ENCODE measurements at regions not wholly inside any gene's neighbourhood (a gene's known extent, or its start where the extent isn't known, plus 50 kb on each side); places are given as distances from the start of the nearest gene placed in this dataset.

DNA sequence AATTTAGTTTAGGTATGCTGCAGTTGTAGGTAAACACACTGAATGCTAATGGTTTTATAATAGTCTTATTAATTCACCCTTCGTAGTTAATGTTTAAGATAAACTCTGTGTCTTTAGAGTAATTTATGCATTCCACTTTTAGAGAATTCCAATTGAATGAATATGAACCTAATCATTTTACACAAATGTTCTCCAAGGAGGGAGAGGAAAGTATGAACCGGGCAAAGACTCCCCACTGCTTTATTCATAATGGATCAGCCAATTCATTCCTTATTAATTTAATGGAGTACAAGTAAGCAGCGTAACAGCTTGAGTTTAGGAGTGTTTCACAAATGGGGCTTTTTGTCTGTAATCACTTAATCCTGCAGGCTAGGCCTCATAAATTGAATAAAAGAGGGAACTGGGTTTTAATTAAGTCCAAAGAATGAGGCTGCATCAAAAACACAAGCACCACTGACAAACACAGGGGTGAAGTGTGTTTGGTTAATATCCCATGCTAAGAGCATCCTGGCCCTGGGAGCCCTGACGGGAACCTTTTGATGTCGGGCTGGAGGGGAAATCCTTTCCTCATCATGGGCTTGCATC, 375.7 kb upstream of the DYNLRB2 start:
- WGBS (ENCODE audit: extremely low coverage, insufficient read length, low lambda C conversion rate) = no CpG with 5 or more reads among the region's 5 CpGs
- Histone ChIP-seq H3K9ac (ENCODE audit: extremely low read depth, insufficient read length, low read length) (no peak overlapping the region), H3T11ph (ENCODE audit: low read length) (no peak overlapping the region), H3K4me2 (ENCODE audit: insufficient read depth, insufficient read length, low read length) (no peak overlapping the region), H4K20me1 (ENCODE audit: control insufficient read depth, insufficient read depth, insufficient read length) (no peaks in the 10 kb centered on the region), H3K23me2 (ENCODE audit: insufficient read length, low read depth, low read length, poor library complexity, severe bottlenecking) (no peaks in the 10 kb centered on the region), H3K14ac (ENCODE audit: insufficient read depth, low read length) (no peak overlapping the region), H4K8ac (replicated peaks; ENCODE audit: insufficient read length, low read depth, low read length) (no peak overlapping the region), H3K56ac (ENCODE audit: insufficient read length, low read depth, low read length) (no peak overlapping the region), H2BK12ac (ENCODE audit: insufficient read length, low read depth, low read length) (no peak overlapping the region), H3K27ac (ENCODE audit: insufficient read length, low read depth, low read length) (no peak overlapping the region), H2AK5ac (ENCODE audit: insufficient read length, low read length) (no peak overlapping the region), H3K9me3 (ENCODE audit: control insufficient read depth, low read depth, low read length) (no peaks in the 10 kb centered on the region), H3K4ac (ENCODE audit: low read depth, low read length) (no peak overlapping the region), H2BK120ac (ENCODE audit: low read depth, low read length, poor library complexity, severe bottlenecking) (no peak overlapping the region), H3K79me2 (ENCODE audit: insufficient read depth, low read length) (no peaks in the 10 kb centered on the region), H3K18ac (ENCODE audit: insufficient read length, low read depth, low read length) (no peak overlapping the region), H3K4me1 (ENCODE audit: insufficient read depth, low read length) (no peaks in the 10 kb centered on the region), H4K91ac (ENCODE audit: insufficient read length, low read depth, low read length) (no peak overlapping the region), H3K23ac (ENCODE audit: insufficient read length, low read depth, low read length) (no peak overlapping the region), H2AFZ (ENCODE audit: low read length) (no peak overlapping the region), H3K27me3 (ENCODE audit: insufficient read depth, low read length) (no peaks in the 10 kb centered on the region), H3K79me1 (ENCODE audit: insufficient read depth, low read depth, low read length, poor library complexity, severe bottlenecking) (no peaks in the 10 kb centered on the region), H2BK5ac (ENCODE audit: insufficient read length, low read length) (no peak overlapping the region), H2BK15ac (ENCODE audit: low read depth, low read length) (no peak overlapping the region), H2BK20ac (ENCODE audit: low read depth, low read length, poor library complexity, severe bottlenecking) (no peak overlapping the region), H4K5ac (ENCODE audit: insufficient read length, low read depth, low read length) (no peak overlapping the region)
- TF ChIP-seq, protein P1, sequence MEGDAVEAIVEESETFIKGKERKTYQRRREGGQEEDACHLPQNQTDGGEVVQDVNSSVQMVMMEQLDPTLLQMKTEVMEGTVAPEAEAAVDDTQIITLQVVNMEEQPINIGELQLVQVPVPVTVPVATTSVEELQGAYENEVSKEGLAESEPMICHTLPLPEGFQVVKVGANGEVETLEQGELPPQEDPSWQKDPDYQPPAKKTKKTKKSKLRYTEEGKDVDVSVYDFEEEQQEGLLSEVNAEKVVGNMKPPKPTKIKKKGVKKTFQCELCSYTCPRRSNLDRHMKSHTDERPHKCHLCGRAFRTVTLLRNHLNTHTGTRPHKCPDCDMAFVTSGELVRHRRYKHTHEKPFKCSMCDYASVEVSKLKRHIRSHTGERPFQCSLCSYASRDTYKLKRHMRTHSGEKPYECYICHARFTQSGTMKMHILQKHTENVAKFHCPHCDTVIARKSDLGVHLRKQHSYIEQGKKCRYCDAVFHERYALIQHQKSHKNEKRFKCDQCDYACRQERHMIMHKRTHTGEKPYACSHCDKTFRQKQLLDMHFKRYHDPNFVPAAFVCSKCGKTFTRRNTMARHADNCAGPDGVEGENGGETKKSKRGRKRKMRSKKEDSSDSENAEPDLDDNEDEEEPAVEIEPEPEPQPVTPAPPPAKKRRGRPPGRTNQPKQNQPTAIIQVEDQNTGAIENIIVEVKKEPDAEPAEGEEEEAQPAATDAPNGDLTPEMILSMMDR (conservative IDR thresholded peaks at IDR 0.05) = no peak
- Mint-ChIP-seq H3K36me3 (ENCODE audit: insufficient read depth in 1 of 3, low read depth in 3 of 3) (peaks cover 0 to 5% (median 0%) of the 10 kb centered on the region in 3 experiments; a peak in 1 of 7 replicates), H3K27me3 (ENCODE audit: low read depth) (peaks cover 4% of the 10 kb centered on the region; the same call in 1 of the 2 replicates), H3K9me3 (peaks cover 0 to 4% of the 10 kb centered on the region in 2 experiments; a peak in 3 of 5 replicates), H3K4me1 (peaks cover 5 to 6% of the 10 kb centered on the region in 2 experiments), H3K4me3 (no peak overlapping the region), H3K27ac (no peak overlapping the region)
- DNase-seq = no peak

All from H9 (cell line).